ENCODE measurements at regions not wholly inside any gene's neighbourhood (a gene's known extent, or its start where the extent isn't known, plus 50 kb on each side); places are given as distances from the start of the nearest gene placed in this dataset.

DNA sequence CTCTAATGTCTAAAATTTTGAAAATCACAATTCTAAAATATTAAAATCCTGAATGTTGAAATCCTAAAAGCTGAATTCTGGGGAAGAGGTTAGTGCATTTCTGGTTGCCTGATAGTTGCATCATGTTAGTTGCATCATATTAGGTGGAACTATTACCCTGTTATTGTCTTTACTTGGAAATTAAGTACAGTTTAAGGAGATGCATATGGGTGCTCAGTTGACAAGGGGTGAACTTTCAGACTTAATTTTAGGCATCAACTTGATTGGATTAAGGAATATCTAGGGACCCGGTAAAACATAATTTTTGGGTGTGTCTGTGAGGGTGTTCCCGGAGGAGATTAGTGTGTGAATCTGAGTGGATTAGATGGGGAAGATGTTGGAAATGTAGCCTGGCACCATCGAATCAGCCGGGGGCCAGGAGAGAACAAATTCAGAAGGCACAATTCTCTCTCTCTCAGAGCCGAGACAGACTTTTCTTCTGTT, 409.8 kb downstream of the PLCL1 start:
- TF ChIP-seq, protein P1, sequence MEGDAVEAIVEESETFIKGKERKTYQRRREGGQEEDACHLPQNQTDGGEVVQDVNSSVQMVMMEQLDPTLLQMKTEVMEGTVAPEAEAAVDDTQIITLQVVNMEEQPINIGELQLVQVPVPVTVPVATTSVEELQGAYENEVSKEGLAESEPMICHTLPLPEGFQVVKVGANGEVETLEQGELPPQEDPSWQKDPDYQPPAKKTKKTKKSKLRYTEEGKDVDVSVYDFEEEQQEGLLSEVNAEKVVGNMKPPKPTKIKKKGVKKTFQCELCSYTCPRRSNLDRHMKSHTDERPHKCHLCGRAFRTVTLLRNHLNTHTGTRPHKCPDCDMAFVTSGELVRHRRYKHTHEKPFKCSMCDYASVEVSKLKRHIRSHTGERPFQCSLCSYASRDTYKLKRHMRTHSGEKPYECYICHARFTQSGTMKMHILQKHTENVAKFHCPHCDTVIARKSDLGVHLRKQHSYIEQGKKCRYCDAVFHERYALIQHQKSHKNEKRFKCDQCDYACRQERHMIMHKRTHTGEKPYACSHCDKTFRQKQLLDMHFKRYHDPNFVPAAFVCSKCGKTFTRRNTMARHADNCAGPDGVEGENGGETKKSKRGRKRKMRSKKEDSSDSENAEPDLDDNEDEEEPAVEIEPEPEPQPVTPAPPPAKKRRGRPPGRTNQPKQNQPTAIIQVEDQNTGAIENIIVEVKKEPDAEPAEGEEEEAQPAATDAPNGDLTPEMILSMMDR (IDR thresholded peaks at IDR 0.05), result no peak
- intact Hi-C loops (cut with micrococcal nuclease), result no loop called here

DNA sequence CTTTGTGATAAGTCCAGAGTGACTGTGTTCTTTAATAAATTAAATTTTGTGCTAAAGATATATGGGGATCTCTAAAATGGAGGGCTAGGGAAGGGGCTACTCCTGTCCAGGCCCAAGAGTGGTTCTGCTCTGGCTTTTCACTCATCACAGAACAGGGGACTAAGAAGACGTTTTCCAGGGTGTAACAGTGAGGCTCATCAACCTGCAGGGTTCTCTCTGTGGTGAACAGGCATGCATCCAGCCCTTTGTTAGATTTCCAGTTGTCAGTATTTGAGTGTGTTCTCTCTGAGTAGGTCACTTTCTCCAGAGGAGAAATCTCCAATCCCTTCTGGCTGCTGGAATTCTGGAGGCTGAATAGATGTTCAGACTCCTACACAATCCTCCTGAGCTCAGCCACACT, 408.9 kb downstream of the PLCL1 start:
- Mint-ChIP-seq H3K27ac (no peak overlapping the region), H3K36me3 (ENCODE audit: low read depth) (no peaks in the 10 kb centered on the region), H3K9me3 (no peaks in the 10 kb centered on the region), H3K4me3 (no peak overlapping the region), H3K4me1 (ENCODE audit: low read depth) (no peaks in the 10 kb centered on the region), H3K27me3 (no peaks in the 10 kb centered on the region)
- TF ChIP-seq, protein P1 (IDR thresholded peaks at IDR 0.05), result no peak
- ChIA-PET CTCF (no interaction called here), POLR2A (no interaction called here)
- intact Hi-C loops (cut with micrococcal nuclease), result no loop called here
- no peak for DNase-seq
- ATAC-seq, result no peak

More for the DNA sequence above, 409.8 kb downstream of the PLCL1 start:
- ATAC-seq (no peak), DNase-seq (no peak)
- ChIA-PET POLR2A (no interaction called here), CTCF (no interaction called here)
- no peaks in the 10 kb centered on the region for H3K27me3 Mint-ChIP-seq
- H3K4me1 Mint-ChIP-seq (ENCODE audit: low read depth), result no peaks in the 10 kb centered on the region
- no peaks in the 10 kb centered on the region for H3K36me3 Mint-ChIP-seq (ENCODE audit: low read depth)
- no peaks in the 10 kb centered on the region for H3K9me3 Mint-ChIP-seq
- no peak overlapping the region for H3K27ac Mint-ChIP-seq
- no peak overlapping the region for H3K4me3 Mint-ChIP-seq

DNA sequence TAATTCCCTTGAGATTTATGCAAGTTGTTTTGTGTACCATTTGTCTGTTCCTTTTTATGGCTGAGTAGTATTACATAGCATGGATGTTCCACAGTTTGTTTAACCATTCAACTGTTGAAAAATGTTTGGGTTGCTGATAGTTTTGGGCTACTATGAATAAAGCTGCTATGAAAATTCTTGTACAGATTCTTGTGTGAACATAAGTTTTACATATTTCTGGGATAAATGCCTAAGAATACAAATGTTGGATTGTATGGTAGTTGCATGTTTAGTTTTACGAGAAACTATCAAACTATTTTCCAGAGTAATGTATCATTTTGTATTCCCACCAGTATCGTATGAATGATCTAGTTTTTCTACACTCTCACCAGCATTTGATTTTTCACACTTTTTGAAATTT, 407.3 kb downstream of the PLCL1 start:
- Mint-ChIP-seq H3K27me3 (no peaks in the 10 kb centered on the region), H3K36me3 (ENCODE audit: low read depth) (no peaks in the 10 kb centered on the region), H3K4me3 (no peak overlapping the region), H3K9me3 (no peaks in the 10 kb centered on the region), H3K27ac (no peak overlapping the region), H3K4me1 (ENCODE audit: low read depth) (no peaks in the 10 kb centered on the region)
- POLR2A ChIA-PET, result no interaction called here
- TF ChIP-seq, protein P1 (IDR thresholded peaks at IDR 0.05), result no peak
- intact Hi-C loops (cut with micrococcal nuclease), result no loop called here
- CTCF ChIA-PET, result no interaction called here
- DNase-seq (no peak), ATAC-seq (no peak)

DNA sequence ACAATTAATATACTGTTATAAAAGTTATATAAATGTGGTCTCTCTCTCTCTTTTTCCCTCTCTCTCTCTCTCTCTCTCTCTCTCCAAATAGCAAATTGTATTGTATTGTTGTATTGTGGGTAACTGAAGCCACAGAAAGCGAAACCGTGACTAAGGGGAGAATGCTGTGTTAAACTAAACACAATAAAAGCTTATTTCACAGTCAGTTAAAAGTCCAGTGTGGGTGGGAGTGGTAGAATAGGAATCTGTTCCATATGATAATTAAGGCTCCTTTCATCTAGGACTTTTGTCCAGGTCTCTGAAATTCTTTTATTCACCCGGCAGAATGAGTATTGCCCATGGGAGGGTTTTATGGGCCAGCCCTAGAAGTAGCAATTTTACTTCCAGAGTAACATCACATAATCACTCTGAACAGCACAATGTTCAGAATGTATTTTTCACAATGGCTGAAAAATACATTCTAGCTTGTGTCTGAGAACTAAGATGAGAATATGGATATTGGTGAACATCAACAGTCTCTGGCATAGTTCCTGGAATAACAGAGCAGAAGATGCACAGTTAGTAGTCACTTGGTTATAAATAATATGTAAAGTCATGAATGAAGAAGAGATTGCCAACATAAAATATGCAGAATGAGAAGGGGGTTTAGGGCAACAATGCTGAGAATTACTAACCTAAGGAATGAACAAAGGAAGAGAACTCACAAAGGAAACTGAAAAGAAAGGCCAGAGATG, 399.1 kb downstream of the PLCL1 start:
- POLR2A ChIA-PET, result no interaction called here
- no peaks in the 10 kb centered on the region for H3K27me3 Mint-ChIP-seq
- no peaks in the 10 kb centered on the region for H3K4me1 Mint-ChIP-seq (ENCODE audit: low read depth)
- no peak overlapping the region for H3K27ac Mint-ChIP-seq
- DNase-seq, result no peak
- H3K4me3 Mint-ChIP-seq, result no peak overlapping the region
- intact Hi-C loops (cut with micrococcal nuclease), result no loop called here
- TF ChIP-seq, protein P1 (IDR thresholded peaks at IDR 0.05), result no peak
- H3K9me3 Mint-ChIP-seq, result no peaks in the 10 kb centered on the region
- CTCF ChIA-PET, result no interaction called here
- no peaks in the 10 kb centered on the region for H3K36me3 Mint-ChIP-seq (ENCODE audit: low read depth)
- no peak for ATAC-seq

Measured in activated CD8-positive, alpha-beta T cell treated with anti-CD3 and anti-CD28 coated beads for 36 hours (primary cell).